GM23338 (cell line): ENCODE measurements at regions not wholly inside any gene's neighbourhood (a gene's known extent, or its start where the extent isn't known, plus 50 kb on each side); places are given as distances from the start of the nearest gene placed in this dataset.
A peak's percentile ranks its signal among the peaks of the same experiment; 100 is the strongest.

ENCODE experiments used
- ATAC-seq: fragments of 200-7000 bp; cut with Tn5 transposase; 3 replicates; pipeline ENCODE4 v1.9.1; 2020
- DNase-seq: peaks from one replicate; pipeline ENCODE4 v3.0.0-alpha.2; 2015; ENCODE audit warnings: low spot score
- H2AFZ ChIP-seq: fragments of 200-600 bp; sonication (generic); 2 replicates; pipeline ENCODE4 v1.8.0; 2016; ENCODE audit warnings: antibody characterized with exemption, mild to moderate bottlenecking, moderate library complexity
- H3F3A ChIP-seq: fragments of 200-600 bp; sonication (generic); replicated peaks from 2 replicates; pipeline ENCODE4 v1.8.0; 2017; ENCODE audit warnings: antibody characterized with exemption, mixed run types, low read depth
- H3K27ac ChIP-seq: fragments of 200-600 bp; sonication (generic); 2 replicates; pipeline ENCODE4 v1.6.1; 2016; ENCODE audit warnings: low read depth
- H3K27me3 ChIP-seq: fragments of 200-600 bp; sonication (generic); 2 replicates; pipeline ENCODE4 v1.8.0; 2016; ENCODE audit warnings: mild to moderate bottlenecking, mixed run types, moderate library complexity; ENCODE audit not compliant: insufficient read depth
- H3K36me3 ChIP-seq: fragments of 200-600 bp; sonication (generic); 2 replicates; pipeline ENCODE4 v1.8.0; 2016; ENCODE audit warnings: mild to moderate bottlenecking; ENCODE audit not compliant: insufficient read depth
- H3K4me1 ChIP-seq: fragments of 200-600 bp; sonication (generic); 2 replicates; pipeline ENCODE4 v1.8.0; 2016; ENCODE audit warnings: mild to moderate bottlenecking, moderate library complexity; ENCODE audit not compliant: insufficient read depth
- H3K4me2 ChIP-seq: fragments of 200-600 bp; sonication (generic); 2 replicates; pipeline ENCODE4 v1.7.1; 2017; ENCODE audit warnings: mixed run types
- H3K4me3 ChIP-seq: fragments of 200-600 bp; sonication (generic); 2 replicates; pipeline ENCODE4 v1.6.1; 2016; ENCODE audit warnings: mixed run types
- H3K79me2 ChIP-seq: fragments of 200-600 bp; sonication (generic); replicated peaks from 2 replicates; pipeline ENCODE4 v1.8.0; 2017; ENCODE audit warnings: mild to moderate bottlenecking; ENCODE audit not compliant: insufficient read depth
- H3K9me2 ChIP-seq: fragments of 200-600 bp; sonication (generic); 2 replicates; pipeline ENCODE4 v1.8.0; 2017; ENCODE audit not compliant: insufficient read depth
- H4K20me1 ChIP-seq: fragments of 200-600 bp; sonication (generic); replicated peaks from 2 replicates; pipeline ENCODE4 v1.8.0; 2017; ENCODE audit warnings: mild to moderate bottlenecking; ENCODE audit not compliant: insufficient read depth
- H3K27ac Mint-ChIP-seq: 2 replicates; pipeline ENCODE4 v1.8.0; 2020; ENCODE audit warnings: inconsistent platforms, mild to moderate bottlenecking, moderate library complexity, mixed read lengths
- H3K27me3 Mint-ChIP-seq: 3 replicates; pipeline ENCODE4 v1.8.0; 2022; ENCODE audit warnings: low read depth, mild to moderate bottlenecking, moderate library complexity, mixed read lengths, inconsistent platforms; ENCODE audit not compliant: insufficient read depth, poor library complexity
- H3K36me3 Mint-ChIP-seq: 3 replicates; pipeline ENCODE4 v1.8.0; 2021; ENCODE audit warnings: low read depth, mild to moderate bottlenecking, inconsistent platforms, moderate library complexity, mixed read lengths
- H3K4me1 Mint-ChIP-seq: 3 replicates; pipeline ENCODE4 v1.8.0; 2020; ENCODE audit warnings: mild to moderate bottlenecking, inconsistent platforms, mixed read lengths
- H3K4me3 Mint-ChIP-seq: 3 replicates; pipeline ENCODE4 v1.8.0; 2021; ENCODE audit warnings: moderate library complexity, mild to moderate bottlenecking, inconsistent platforms, mixed read lengths
- H3K9me3 Mint-ChIP-seq: 3 replicates; pipeline ENCODE4 v1.8.0; 2020; ENCODE audit warnings: moderate library complexity, mild to moderate bottlenecking, inconsistent platforms, mixed read lengths
- CREB1 ChIP-seq: fragments of 250-450 bp; sonication (Bioruptor Pico); IDR thresholded peaks from 2 replicates; pipeline ENCODE4 v1.5.0; 2020; ENCODE audit warnings: low read depth, mild to moderate bottlenecking, moderate library complexity
- CTCF ChIP-seq, 2 experiments: fragments of 200-600 bp in 1 of 2; sonication (generic) in 1 of 2; conservative IDR thresholded peaks; 2 replicates each; pipeline versions ENCODE4 v1.5.1 to v1.6.1; 2016 to 2017; ENCODE audit warnings: antibody characterized with exemption in 2 of 2, low read depth in 2 of 2, mild to moderate bottlenecking in 2 of 2, moderate library complexity in 1 of 2
- ETS1 ChIP-seq: IDR thresholded peaks from 2 replicates; pipeline ENCODE4 v1.6.1; 2016; ENCODE audit warnings: antibody characterized with exemption
- EZH2 ChIP-seq: fragments of 200-600 bp; sonication (generic); IDR thresholded peaks from one replicate; pipeline ENCODE4 v1.8.0; 2017; ENCODE audit warnings: antibody characterized with exemption, mild to moderate bottlenecking, low read depth; ENCODE audit not compliant: unreplicated experiment
- EZH2phosphoT487 ChIP-seq: fragments of 200-600 bp; sonication (generic); IDR thresholded peaks from one replicate; pipeline ENCODE4 v1.8.1; 2018; ENCODE audit warnings: antibody characterized with exemption; ENCODE audit not compliant: unreplicated experiment
- JUNB ChIP-seq: IDR thresholded peaks from one replicate; pipeline ENCODE4 v1.6.1; 2016; ENCODE audit warnings: antibody characterized with exemption; ENCODE audit not compliant: unreplicated experiment
- POLR2AphosphoS5 ChIP-seq: IDR thresholded peaks from 2 replicates; pipeline ENCODE4 v1.6.1; 2016; ENCODE audit warnings: antibody characterized with exemption, low read depth
- STAT1 ChIP-seq: IDR thresholded peaks from one replicate; pipeline ENCODE4 v1.6.1; 2016; ENCODE audit warnings: antibody characterized with exemption; ENCODE audit not compliant: unreplicated experiment
- ZNF462 ChIP-seq: fragments of 250-450 bp; sonication (Bioruptor Pico); IDR thresholded peaks from 2 replicates; pipeline ENCODE4 v1.5.0; 2020; ENCODE audit warnings: mild to moderate bottlenecking, moderate library complexity

- Mint-ChIP-seq H3K4me3 (no peak overlapping the region), H3K4me1 (peaks cover 18% of the 10 kb centered on the region), H3K27me3 (no peaks in the 10 kb centered on the region), H3K36me3 (no peaks in the 10 kb centered on the region; the same call in none of the 3 replicates), H3K9me3 (no peaks in the 10 kb centered on the region), H3K27ac (no peak overlapping the region; the same call in 1 of the 2 replicates)
- H3K4me1 ChIP-seq = peaks cover 19% of the 10 kb centered on the region
- ATAC-seq (peak; percentile 23; the same call in 2 of the 3 replicates), DNase-seq (no peak)
- H3F3A ChIP-seq = peaks cover 4% of the 10 kb centered on the region
- no peaks in the 10 kb centered on the region for H3K36me3 ChIP-seq
- no peaks in the 10 kb centered on the region for H3K27me3 ChIP-seq
- no peak overlapping the region for H3K27ac ChIP-seq
- no peaks in the 10 kb centered on the region for H3K9me2 ChIP-seq
- H3K4me2 ChIP-seq = peak overlapping the region; percentile 42; the same call in 1 of the 2 replicates
- H4K20me1 ChIP-seq = no peaks in the 10 kb centered on the region
- no peaks in the 10 kb centered on the region for H3K79me2 ChIP-seq
- no peak overlapping the region for H3K4me3 ChIP-seq
- TF ChIP-seq STAT1 (no peak), EZH2 (no peak), POLR2AphosphoS5 (no peak), ZNF462 (CRISPR knock-in tag) (no peak), JUNB (no peak), CREB1 (no peak), ETS1 (no peak), EZH2phosphoT487 (no peak), CTCF (conservative IDR thresholded peaks at IDR 0.05; ENCODE audit: low read depth in 2 of 2) (no peak)
- H2AFZ ChIP-seq = no peak overlapping the region
Observed at GRCh38 chr1:113021430-113022085, 51.4 kb upstream of the LRIG2 start.
